GM18499 (cell line): ENCODE measurements at regions not wholly inside any gene's neighbourhood (a gene's known extent, or its start where the extent isn't known, plus 50 kb on each side); places are given as distances from the start of the nearest gene placed in this dataset.
"Not testable (repeated sequence)": the region's sequence is repeated elsewhere in the genome, so short reads cannot be mapped to it uniquely, and the experiment has no call there.

Experiments
- ATAC-seq: cut with Tn5 transposase; IDR thresholded peaks from one replicate; pipeline ENCODE4 v1.9.1; 2021; ENCODE audit warnings: moderate number of reproducible peaks; ENCODE audit not compliant: insufficient read depth, unreplicated experiment

GRCh38 chr13:78102741-78103140 lies 184.1 kb upstream of the EDNRB start:
- no peak for ATAC-seq

GRCh38 chr13:78102121-78102677 lies 183.6 kb upstream of the EDNRB start:
- ATAC-seq = no peak

GRCh38 chr13:78100486-78100885 lies 181.9 kb upstream of the EDNRB start:
- no peak for ATAC-seq

GRCh38 chr13:78098249-78098648 lies 179.6 kb upstream of the EDNRB start:
- ATAC-seq = no peak

- ATAC-seq = no peak
Observed at GRCh38 chr13:78096221-78096620, 177.6 kb upstream of the EDNRB start.

- ATAC-seq = no peak
Observed at GRCh38 chr13:78087966-78088678, 169.5 kb upstream of the EDNRB start.

- no peak for ATAC-seq
Observed at GRCh38 chr13:78085434-78086225, 167.0 kb upstream of the EDNRB start.

GRCh38 chr13:78084401-78084800 lies 165.8 kb upstream of the EDNRB start:
- ATAC-seq = no peak

- no peak for ATAC-seq
Observed at GRCh38 chr13:78078168-78078567, 159.5 kb upstream of the EDNRB start.

- ATAC-seq = no peak
Observed at GRCh38 chr13:78067290-78067689, 148.7 kb upstream of the EDNRB start.

GRCh38 chr13:78065141-78065540 lies 146.5 kb upstream of the EDNRB start:
- no peak for ATAC-seq

- no peak for ATAC-seq
Observed at GRCh38 chr13:78061806-78062205, 143.2 kb upstream of the EDNRB start.

GRCh38 chr13:78060966-78061365 lies 142.3 kb upstream of the EDNRB start:
- no peak for ATAC-seq

- ATAC-seq = not testable (repeated sequence)
Observed at GRCh38 chr13:78056865-78057264, 138.2 kb upstream of the EDNRB start.

GRCh38 chr13:78054157-78054556 lies 135.5 kb upstream of the EDNRB start:
- no peak for ATAC-seq

GRCh38 chr13:78047151-78047550 lies 128.5 kb upstream of the EDNRB start:
- no peak for ATAC-seq

GRCh38 chr13:78046331-78046730 lies 127.7 kb upstream of the EDNRB start:
- peak; percentile 69 for ATAC-seq

- ATAC-seq = peak; percentile 8
Observed at GRCh38 chr13:78045916-78046315, 127.3 kb upstream of the EDNRB start.

- not testable (repeated sequence) for ATAC-seq
Observed at GRCh38 chr13:78041366-78041765, 122.7 kb upstream of the EDNRB start.

GRCh38 chr13:78040205-78040830 lies 121.7 kb upstream of the EDNRB start:
- ATAC-seq = no peak

- ATAC-seq = no peak
Observed at GRCh38 chr13:78036841-78037240, 118.2 kb upstream of the EDNRB start.
